Fibroblast of lung (primary cell): ENCODE measurements at regions not wholly inside any gene's neighbourhood (a gene's known extent, or its start where the extent isn't known, plus 50 kb on each side); places are given as distances from the start of the nearest gene placed in this dataset.
A peak's percentile ranks its signal among the peaks of the same experiment; 100 is the strongest.

Source experiments
- DNase-seq, 2 donors: peaks; one replicate each; pipeline versions ENCODE4 v3.0.0 to v3.0.0-alpha.2; 2010; ENCODE audit warnings: low read depth in 2 of 2
- H2AFZ ChIP-seq: 2 replicates; pipeline ENCODE4 v1.5.1; 2012; ENCODE audit warnings: low read length, control low read depth, inconsistent platforms
- H3K27ac ChIP-seq: 2 replicates; pipeline ENCODE4 v1.5.1; 2011; ENCODE audit warnings: low read length, control low read depth; ENCODE audit not compliant: insufficient read depth
- H3K27me3 ChIP-seq: 2 replicates; pipeline ENCODE4 v1.5.1; 2011; ENCODE audit warnings: mild to moderate bottlenecking, low read length; ENCODE audit not compliant: control insufficient read depth, insufficient read depth
- H3K36me3 ChIP-seq: 2 replicates; pipeline ENCODE4 v1.5.1; 2011; ENCODE audit warnings: low read length; ENCODE audit not compliant: control insufficient read depth, insufficient read depth
- H3K4me1 ChIP-seq: 2 replicates; pipeline ENCODE4 v1.5.1; 2011; ENCODE audit warnings: low read length; ENCODE audit not compliant: control insufficient read depth, insufficient read depth; ENCODE audit errors: extremely low read depth
- H3K4me2 ChIP-seq: 2 replicates; pipeline ENCODE4 v1.5.1; 2011; ENCODE audit warnings: low read length, control low read depth; ENCODE audit not compliant: insufficient read depth; ENCODE audit errors: extremely low read depth
- H3K4me3 ChIP-seq, 4 experiments: fragments of 200-600 bp in 1 of 4; sonication (generic) in 1 of 4; replicated peaks in 1 of 4; 2 replicates each; pipeline ENCODE4 v1.5.1; 2011 to 2016; ENCODE audit warnings: low read length in 4 of 4, low read depth in 3 of 4, mild to moderate bottlenecking in 3 of 4, control low read depth in 2 of 4, inconsistent platforms in 1 of 4, mixed read lengths in 1 of 4; ENCODE audit not compliant: insufficient read depth in 1 of 4; ENCODE audit errors: control extremely low read depth in 1 of 4
- H3K79me2 ChIP-seq: 2 replicates; pipeline ENCODE4 v1.5.1; 2012; ENCODE audit warnings: mild to moderate bottlenecking, low read length, inconsistent platforms; ENCODE audit not compliant: control insufficient read depth, insufficient read depth
- H3K9ac ChIP-seq: 2 replicates; pipeline ENCODE4 v1.5.1; 2011; ENCODE audit warnings: mild to moderate bottlenecking, low read length, control low read depth; ENCODE audit not compliant: insufficient read depth
- H3K9me3 ChIP-seq: 2 replicates; pipeline ENCODE4 v1.5.1; 2012; ENCODE audit warnings: low read depth, low read length; ENCODE audit not compliant: control insufficient read depth, insufficient read depth
- H4K20me1 ChIP-seq: 2 replicates; pipeline ENCODE4 v1.5.1; 2011; ENCODE audit warnings: low read length; ENCODE audit not compliant: control insufficient read depth, insufficient read depth; ENCODE audit errors: extremely low read depth
- CTCF ChIP-seq, 2 donors: IDR thresholded peaks in 1 of 2; conservative IDR thresholded peaks in 1 of 2; 1 replicate in 1 of 2; 2 replicates in 1 of 2; pipeline ENCODE4 v1.5.1; 2011 to 2012; ENCODE audit warnings: low read length in 2 of 2, control low read depth in 1 of 2, inconsistent platforms in 1 of 2, low read depth in 1 of 2, mild to moderate bottlenecking in 1 of 2
- EZH2 ChIP-seq: IDR thresholded peaks from 2 replicates; pipeline ENCODE4 v1.5.1; 2012; ENCODE audit warnings: low read length, control low read depth, mild to moderate bottlenecking; ENCODE audit errors: missing control alignments

GRCh38 chr11:105226766-105227165, 87.2 kb upstream of the CARD18 start:
- Histone ChIP-seq H3K27me3 (no peaks in the 10 kb centered on the region), H3K36me3 (no peaks in the 10 kb centered on the region), H3K4me3 (no peak overlapping the region)

GRCh38 chr11:105226091-105226490, 86.5 kb upstream of the CARD18 start:
- Histone ChIP-seq H3K9me3 (no peaks in the 10 kb centered on the region), H3K79me2 (no peaks in the 10 kb centered on the region), H3K27ac (no peak overlapping the region), H2AFZ (no peak overlapping the region), H3K36me3 (no peaks in the 10 kb centered on the region), H3K27me3 (no peaks in the 10 kb centered on the region), H4K20me1 (no peaks in the 10 kb centered on the region), H3K4me3 (no peak overlapping the region), H3K4me2 (no peak overlapping the region), H3K9ac (no peak overlapping the region), H3K4me1 (peaks cover 3% of the 10 kb centered on the region)
- DNase-seq, result peak; percentile 57 to 65
- no peak for TF ChIP-seq CTCF (conservative IDR thresholded peaks at IDR 0.05 in 1 of 2, IDR thresholded peaks at IDR 0.05 in 1 of 2; ENCODE audit: low read depth in 1 of 2, low read length in 2 of 2)
- TF ChIP-seq EZH2, result no peak

More at GRCh38 chr11:105226766-105227165, 87.2 kb upstream of the CARD18 start:
- Histone ChIP-seq H4K20me1 (no peaks in the 10 kb centered on the region), H3K9me3 (no peaks in the 10 kb centered on the region), H3K4me2 (no peak overlapping the region), H3K27ac (no peak overlapping the region), H3K4me1 (peaks cover 3% of the 10 kb centered on the region), H3K79me2 (no peaks in the 10 kb centered on the region), H2AFZ (no peak overlapping the region), H3K9ac (no peak overlapping the region)
- DNase-seq, result no peak
- TF ChIP-seq CTCF (conservative IDR thresholded peaks at IDR 0.05 in 1 of 2, IDR thresholded peaks at IDR 0.05 in 1 of 2; ENCODE audit: low read depth in 1 of 2, low read length in 2 of 2) (no peak), EZH2 (no peak)

- DNase-seq, result peak in 1 of 2 donors; percentile 42
- TF ChIP-seq EZH2, result no peak
- TF ChIP-seq CTCF (conservative IDR thresholded peaks at IDR 0.05 in 1 of 2, IDR thresholded peaks at IDR 0.05 in 1 of 2; ENCODE audit: low read depth in 1 of 2, low read length in 2 of 2), result no peak
- H3K4me1 ChIP-seq, result peaks cover 3% of the 10 kb centered on the region
- no peaks in the 10 kb centered on the region for H3K9me3 ChIP-seq
- H3K27me3 ChIP-seq, result no peaks in the 10 kb centered on the region
- no peak overlapping the region for H2AFZ ChIP-seq
- H3K79me2 ChIP-seq, result no peaks in the 10 kb centered on the region
- H3K9ac ChIP-seq, result no peak overlapping the region
- no peak overlapping the region for H3K27ac ChIP-seq
- no peak overlapping the region for H3K4me2 ChIP-seq
- H3K4me3 ChIP-seq, result no peak overlapping the region
- no peaks in the 10 kb centered on the region for H4K20me1 ChIP-seq
- no peaks in the 10 kb centered on the region for H3K36me3 ChIP-seq
Observed at GRCh38 chr11:105224482-105225253, 85.1 kb upstream of the CARD18 start.
